HL-60 (cell line): ENCODE measurements at regions not wholly inside any gene's neighbourhood (a gene's known extent, or its start where the extent isn't known, plus 50 kb on each side); places are given as distances from the start of the nearest gene placed in this dataset.

ENCODE experiments used
- DNase-seq, 2 experiments: peaks; one replicate each; pipeline ENCODE4 v3.0.0-alpha.2; 2010 to 2020; ENCODE audit warnings: low read depth in 1 of 2, low spot score in 1 of 2
- H3K27ac ChIP-seq: fragments of 250-450 bp; sonication (Bioruptor Pico); replicated peaks from 2 replicates; pipeline ENCODE4 v1.5.1; 2020; ENCODE audit warnings: mild to moderate bottlenecking, moderate library complexity
- H3K27me3 ChIP-seq: fragments of 250-450 bp; sonication (Bioruptor Pico); 2 replicates; pipeline ENCODE4 v1.5.1; 2021; ENCODE audit warnings: mild to moderate bottlenecking, moderate library complexity; ENCODE audit not compliant: insufficient read depth, poor library complexity, severe bottlenecking
- H3K4me3 ChIP-seq: replicated peaks from 2 replicates; pipeline ENCODE4 v1.5.1; 2011; ENCODE audit warnings: mild to moderate bottlenecking, control low read depth, low read length; ENCODE audit not compliant: insufficient read depth
- CTCF ChIP-seq: IDR thresholded peaks from one replicate; pipeline ENCODE4 v1.5.1; 2011; ENCODE audit warnings: low read length, control low read depth, inconsistent platforms; ENCODE audit not compliant: insufficient read depth
- GABPA ChIP-seq: IDR thresholded peaks from 2 replicates; pipeline ENCODE4 v1.6.1; 2012; ENCODE audit warnings: low read depth
- POLR2AphosphoS5 ChIP-seq: IDR thresholded peaks from 2 replicates; pipeline ENCODE4 v1.6.1; 2012; ENCODE audit warnings: low read depth
- REST ChIP-seq: IDR thresholded peaks from 2 replicates; pipeline ENCODE4 v1.6.1; 2012; ENCODE audit warnings: low read depth; ENCODE audit not compliant: insufficient replicate concordance
- SPI1 ChIP-seq: IDR thresholded peaks from 2 replicates; pipeline ENCODE4 v1.6.1; 2012; ENCODE audit warnings: low read depth, mild to moderate bottlenecking, borderline replicate concordance

- no peak for TF ChIP-seq POLR2AphosphoS5
- no peak for TF ChIP-seq SPI1
- TF ChIP-seq GABPA = no peak
- TF ChIP-seq CTCF = no peak
- TF ChIP-seq REST = no peak
- Histone ChIP-seq H3K27ac (no peak overlapping the region), H3K27me3 (no peaks in the 10 kb centered on the region), H3K4me3 (no peak overlapping the region)
- no peak for DNase-seq
Observed at GRCh38 chr11:31995525-31996094, 95.3 kb upstream of the RCN1 start.

- H3K27ac ChIP-seq = no peak overlapping the region
- no peak overlapping the region for H3K4me3 ChIP-seq
- H3K27me3 ChIP-seq = no peaks in the 10 kb centered on the region
- no peak for DNase-seq
- TF ChIP-seq REST = no peak
- no peak for TF ChIP-seq GABPA
- TF ChIP-seq SPI1 = no peak
- no peak for TF ChIP-seq CTCF
- no peak for TF ChIP-seq POLR2AphosphoS5
Observed at GRCh38 chr11:31995032-31995431, 95.8 kb upstream of the RCN1 start.

DNA sequence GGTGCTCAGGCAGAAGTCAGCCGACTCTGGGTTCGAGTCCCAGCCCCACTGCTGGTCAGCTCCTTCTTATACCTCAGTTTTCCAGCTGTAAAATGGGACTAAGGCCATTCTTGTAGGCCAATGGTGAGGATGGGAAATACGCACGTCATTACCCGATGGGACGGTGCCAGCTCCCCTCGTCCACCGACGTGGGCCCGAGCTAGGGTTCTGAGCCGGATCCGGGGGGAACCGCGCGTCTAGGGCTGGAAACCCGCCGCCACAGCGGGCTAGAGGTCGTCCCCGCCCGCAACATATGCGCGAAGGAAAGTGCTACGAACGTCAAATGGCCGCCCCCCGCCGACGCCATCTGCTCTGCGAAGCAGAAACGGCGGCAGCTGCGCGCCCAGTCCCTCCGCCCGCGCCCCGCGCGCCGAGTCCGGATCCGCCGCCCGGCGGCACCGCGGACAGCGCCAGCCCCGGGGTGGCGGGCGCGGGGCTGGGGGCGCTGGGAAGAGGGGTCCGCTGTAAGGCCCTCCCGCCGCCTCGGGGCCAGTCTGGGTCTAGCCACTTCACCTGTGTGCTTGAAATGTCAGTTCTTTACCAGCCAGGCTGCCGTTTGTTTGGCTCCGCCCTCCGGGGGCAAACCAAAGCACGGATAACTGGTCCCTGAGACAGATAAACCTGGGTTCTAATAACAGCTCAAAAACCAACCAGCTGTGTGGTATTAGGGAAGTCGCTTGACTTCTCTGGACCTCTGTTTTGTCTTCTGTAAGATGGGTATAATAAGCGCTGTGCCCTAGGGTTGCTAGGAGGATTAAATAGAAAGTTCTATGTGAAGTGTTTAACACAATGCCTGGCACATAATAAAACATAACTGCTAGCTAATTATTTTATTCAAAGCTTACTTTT lies 103.5 kb upstream of the RCN1 start:
- Histone ChIP-seq H3K27me3 (peaks cover 14% of the 10 kb centered on the region), H3K4me3 (no peak overlapping the region), H3K27ac (no peak overlapping the region)
- TF ChIP-seq CTCF (no peak), POLR2AphosphoS5 (no peak), REST (peak; percentile 62), GABPA (no peak), SPI1 (no peak)
- no peak for DNase-seq
